ENCODE measurements at regions not wholly inside any gene's neighbourhood (a gene's known extent, or its start where the extent isn't known, plus 50 kb on each side); places are given as distances from the start of the nearest gene placed in this dataset.

- no peak for DNase-seq (ENCODE audit: low read depth in 1 of 2, low spot score in 1 of 2)
- Histone ChIP-seq H3K27ac (replicated peaks) (no peak overlapping the region), H3K27me3 (ENCODE audit: insufficient read depth, poor library complexity, severe bottlenecking) (no peaks in the 10 kb centered on the region), H3K4me3 (replicated peaks; ENCODE audit: insufficient read depth, low read length) (no peak overlapping the region)
- no peak for TF ChIP-seq GABPA (IDR thresholded peaks at IDR 0.05; ENCODE audit: low read depth)
- no peak for TF ChIP-seq SPI1 (IDR thresholded peaks at IDR 0.05; ENCODE audit: borderline replicate concordance, low read depth)
- TF ChIP-seq REST (IDR thresholded peaks at IDR 0.05; ENCODE audit: insufficient replicate concordance, low read depth), result no peak
- TF ChIP-seq CTCF (IDR thresholded peaks at IDR 0.05; ENCODE audit: insufficient read depth, low read length), result no peak
- no peak for TF ChIP-seq POLR2AphosphoS5 (IDR thresholded peaks at IDR 0.05; ENCODE audit: low read depth)
Measured at GRCh38 chr4:187309456-187309855, 585.8 kb upstream of the FAT1 start.

GRCh38 chr4:187312299-187312698 lies 588.6 kb upstream of the FAT1 start:
- TF ChIP-seq SPI1 (IDR thresholded peaks at IDR 0.05; ENCODE audit: borderline replicate concordance, low read depth) (no peak), CTCF (IDR thresholded peaks at IDR 0.05; ENCODE audit: insufficient read depth, low read length) (no peak), GABPA (IDR thresholded peaks at IDR 0.05; ENCODE audit: low read depth) (no peak), POLR2AphosphoS5 (IDR thresholded peaks at IDR 0.05; ENCODE audit: low read depth) (no peak), REST (IDR thresholded peaks at IDR 0.05; ENCODE audit: insufficient replicate concordance, low read depth) (no peak)
- no peak for DNase-seq (ENCODE audit: low read depth in 1 of 2, low spot score in 1 of 2)
- no peak overlapping the region for H3K27ac ChIP-seq (replicated peaks)

GRCh38 chr4:187317799-187318198 lies 594.1 kb upstream of the FAT1 start:
- Histone ChIP-seq H3K27me3 (ENCODE audit: insufficient read depth, poor library complexity, severe bottlenecking) (no peaks in the 10 kb centered on the region), H3K27ac (replicated peaks) (no peak overlapping the region), H3K4me3 (replicated peaks; ENCODE audit: insufficient read depth, low read length) (no peak overlapping the region)
- TF ChIP-seq CTCF (IDR thresholded peaks at IDR 0.05; ENCODE audit: insufficient read depth, low read length) (no peak), GABPA (IDR thresholded peaks at IDR 0.05; ENCODE audit: low read depth) (no peak), SPI1 (IDR thresholded peaks at IDR 0.05; ENCODE audit: borderline replicate concordance, low read depth) (no peak), POLR2AphosphoS5 (IDR thresholded peaks at IDR 0.05; ENCODE audit: low read depth) (no peak), REST (IDR thresholded peaks at IDR 0.05; ENCODE audit: insufficient replicate concordance, low read depth) (no peak)
- no peak for DNase-seq (ENCODE audit: low read depth in 1 of 2, low spot score in 1 of 2)

More at GRCh38 chr4:187312299-187312698, 588.6 kb upstream of the FAT1 start:
- Histone ChIP-seq H3K27me3 (ENCODE audit: insufficient read depth, poor library complexity, severe bottlenecking) (no peaks in the 10 kb centered on the region), H3K4me3 (replicated peaks; ENCODE audit: insufficient read depth, low read length) (no peak overlapping the region)
